Spleen (tissue), 11 donors: ENCODE measurements at regions not wholly inside any gene's neighbourhood (a gene's known extent, or its start where the extent isn't known, plus 50 kb on each side); places are given as distances from the start of the nearest gene placed in this dataset.

Source experiments
- DNase-seq: peaks from one replicate; pipeline ENCODE4 v3.0.0-alpha.2; 2020
- H3K27ac ChIP-seq, 8 donors: fragments of 200-600 bp; sonication (generic) in 7 of 8; 1 replicate in 4 of 8; 2 replicates in 4 of 8; pipeline versions ENCODE4 v1.5.0 to v1.8.0; 2016 to 2021; ENCODE audit warnings: inconsistent platforms in 4 of 8, mild to moderate bottlenecking in 4 of 8, moderate library complexity in 1 of 8
- H3K27me3 ChIP-seq, 7 donors: fragments of 200-600 bp; sonication (generic) in 6 of 7; replicated peaks in 1 of 7; 1 replicate in 4 of 7; 2 replicates in 3 of 7; pipeline versions ENCODE4 v1.5.0 to v1.8.0; 2016 to 2021; ENCODE audit warnings: inconsistent platforms in 3 of 7, mild to moderate bottlenecking in 1 of 7
- H3K36me3 ChIP-seq, 6 donors: fragments of 200-600 bp; sonication (generic) in 5 of 6; 1 replicate in 4 of 6; 2 replicates in 2 of 6; pipeline versions ENCODE4 v1.5.0 to v1.8.0; 2016 to 2021; ENCODE audit warnings: inconsistent platforms in 2 of 6
- H3K4me1 ChIP-seq, 6 donors: fragments of 200-600 bp; sonication (generic) in 5 of 6; 1 replicate in 3 of 6; 2 replicates in 3 of 6; pipeline versions ENCODE4 v1.5.0 to v1.8.0; 2016 to 2021; ENCODE audit warnings: inconsistent platforms in 3 of 6
- H3K4me3 ChIP-seq, 8 donors: fragments of 200-600 bp; sonication (generic) in 7 of 8; 1 replicate in 4 of 8; 2 replicates in 4 of 8; pipeline versions ENCODE4 v1.5.0 to v1.8.0; 2016 to 2021; ENCODE audit warnings: inconsistent platforms in 4 of 8, mild to moderate bottlenecking in 4 of 8, moderate library complexity in 2 of 8
- H3K9me3 ChIP-seq, 8 donors: fragments of 200-600 bp; sonication (generic) in 7 of 8; 1 replicate in 4 of 8; 2 replicates in 4 of 8; pipeline versions ENCODE4 v1.5.0 to v1.8.0; 2016 to 2021; ENCODE audit warnings: inconsistent platforms in 4 of 8
- POLR2A ChIP-seq, 3 donors: fragments of 450-650 bp; IDR thresholded peaks; one replicate each; pipeline ENCODE4 v1.5.1; 2017; ENCODE audit warnings: antibody characterized with exemption in 3 of 3, mild to moderate bottlenecking in 1 of 3
- POLR2AphosphoS5 ChIP-seq, 3 donors: sonication (generic); formaldehyde crosslinking; IDR thresholded peaks; one replicate each; pipeline ENCODE4 v1.5.1; 2017; ENCODE audit warnings: antibody characterized with exemption in 3 of 3
- whole genome bisulfite sequencing, 5 donors: extraction: QIAGEN DNeasy Blood & Tissue Kit in 3 of 5; methylation state at CpG; one replicate each; pipeline versions ENCODE4 v1.1.5 to v1.1.7; 2013 to 2018; 5-methylcytosine and 5-hydroxymethylcytosine counted together
- intact Hi-C: fragments of 100-400 bp; cut with DNase I; formaldehyde crosslinking; loops from one replicate; pipeline ENCODE4 v1.15.0; 2023; ENCODE audit warnings: low total_unique reads
- TF ChIP-seq, protein P1 (sequence below), 11 experiments: fragments of 200-600 bp in 7 of 11; fragments of 450-650 bp in 4 of 11; sonication (generic) in 4 of 11; IDR thresholded peaks in 8 of 11; conservative IDR thresholded peaks in 3 of 11; 1 replicate in 7 of 11; 2 replicates in 4 of 11; pipeline versions ENCODE4 v1.4.0 to v1.8.0; 2016 to 2021; ENCODE audit warnings: antibody characterized with exemption in 11 of 11, inconsistent platforms in 4 of 11, mild to moderate bottlenecking in 1 of 11
- donor health status: healthy with polysubstance abuse.
- donor health status: DM: no; HTN: no; CAD: no; lungs with moderate emphysema.
- donor health status: DM: no; HTN: no; CAD: no.
- donor health status: Bipolar disorder and iron deficiency.
- donor health status: healthy.
- donor health status: DM: no; HTN: no; CAD: no.
- donor health status: DM: yes; HTN: yes; CAD: no.

- 75 to 91% (median 85%) methylated on average over 4 of the region's 4 CpGs for WGBS, 5 donors
- no peaks in the 10 kb centered on the region for H3K4me1 ChIP-seq
- DNase-seq: no peak
- peaks cover 0 to 14% (median 1%) of the 10 kb centered on the region in 8 donors for H3K9me3 ChIP-seq
- TF ChIP-seq POLR2AphosphoS5 (IDR thresholded peaks at IDR 0.05): no peak
- TF ChIP-seq, protein P1, sequence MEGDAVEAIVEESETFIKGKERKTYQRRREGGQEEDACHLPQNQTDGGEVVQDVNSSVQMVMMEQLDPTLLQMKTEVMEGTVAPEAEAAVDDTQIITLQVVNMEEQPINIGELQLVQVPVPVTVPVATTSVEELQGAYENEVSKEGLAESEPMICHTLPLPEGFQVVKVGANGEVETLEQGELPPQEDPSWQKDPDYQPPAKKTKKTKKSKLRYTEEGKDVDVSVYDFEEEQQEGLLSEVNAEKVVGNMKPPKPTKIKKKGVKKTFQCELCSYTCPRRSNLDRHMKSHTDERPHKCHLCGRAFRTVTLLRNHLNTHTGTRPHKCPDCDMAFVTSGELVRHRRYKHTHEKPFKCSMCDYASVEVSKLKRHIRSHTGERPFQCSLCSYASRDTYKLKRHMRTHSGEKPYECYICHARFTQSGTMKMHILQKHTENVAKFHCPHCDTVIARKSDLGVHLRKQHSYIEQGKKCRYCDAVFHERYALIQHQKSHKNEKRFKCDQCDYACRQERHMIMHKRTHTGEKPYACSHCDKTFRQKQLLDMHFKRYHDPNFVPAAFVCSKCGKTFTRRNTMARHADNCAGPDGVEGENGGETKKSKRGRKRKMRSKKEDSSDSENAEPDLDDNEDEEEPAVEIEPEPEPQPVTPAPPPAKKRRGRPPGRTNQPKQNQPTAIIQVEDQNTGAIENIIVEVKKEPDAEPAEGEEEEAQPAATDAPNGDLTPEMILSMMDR (IDR thresholded peaks at IDR 0.05 in 8 of 11, conservative IDR thresholded peaks at IDR 0.05 in 3 of 11): no peak
- no peak for TF ChIP-seq POLR2A (IDR thresholded peaks at IDR 0.05)
- intact Hi-C loops: no loop called here
- no peak overlapping the region for H3K4me3 ChIP-seq
- no peaks in the 10 kb centered on the region for H3K36me3 ChIP-seq
- no peak overlapping the region for H3K27ac ChIP-seq
- H3K27me3 ChIP-seq: no peaks in the 10 kb centered on the region
These were observed 61.4 kb upstream of the COL8A1 start for GRCh38 chr3:99576904-99577559.

- Histone ChIP-seq H3K27me3 (no peaks in the 10 kb centered on the region), H3K4me3 (no peak overlapping the region), H3K27ac (no peak overlapping the region), H3K36me3 (no peaks in the 10 kb centered on the region), H3K4me1 (no peaks in the 10 kb centered on the region), H3K9me3 (peaks cover 0 to 14% (median 1%) of the 10 kb centered on the region in 8 donors)
- no peak for DNase-seq
- TF ChIP-seq, protein P1 (IDR thresholded peaks at IDR 0.05 in 8 of 11, conservative IDR thresholded peaks at IDR 0.05 in 3 of 11): no peak
- no peak for TF ChIP-seq POLR2A (IDR thresholded peaks at IDR 0.05)
- TF ChIP-seq POLR2AphosphoS5 (IDR thresholded peaks at IDR 0.05): no peak
- intact Hi-C loops: no loop called here
- 79 to 95% (median 86%) methylated on average over 2 of the region's 2 CpGs for WGBS, 5 donors
These were observed 62.7 kb upstream of the COL8A1 start for GRCh38 chr3:99575683-99576082.

DNA sequence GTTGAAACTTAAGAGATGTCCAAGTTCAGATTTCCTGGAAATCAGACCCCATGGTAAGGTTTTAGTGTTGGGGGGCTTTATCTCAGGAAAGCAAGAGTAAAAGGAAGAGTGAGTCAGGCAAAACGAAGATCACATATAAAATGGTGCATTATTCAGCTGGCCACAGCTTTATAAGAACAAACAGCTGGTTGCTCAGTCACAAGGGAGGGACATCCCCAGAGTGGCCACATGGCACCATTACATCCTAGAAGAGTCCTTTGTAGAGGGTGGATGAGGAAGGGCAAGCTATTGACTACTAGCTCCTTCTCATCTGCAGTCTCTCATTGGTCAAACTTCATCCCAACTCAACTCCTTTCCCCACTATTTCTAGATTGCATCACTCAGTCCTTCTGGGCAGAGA lies 68.3 kb upstream of the COL8A1 start:
- Histone ChIP-seq H3K36me3 (no peaks in the 10 kb centered on the region), H3K9me3 (peaks cover 0 to 14% (median 1%) of the 10 kb centered on the region in 8 donors), H3K4me3 (no peak overlapping the region), H3K4me1 (no peaks in the 10 kb centered on the region), H3K27me3 (no peaks in the 10 kb centered on the region), H3K27ac (no peak overlapping the region)
- WGBS, 5 donors: 20 to 44% (median 25%) methylated on average over 1 of the region's 1 CpG
- DNase-seq: no peak
- TF ChIP-seq, protein P1 (IDR thresholded peaks at IDR 0.05 in 8 of 11, conservative IDR thresholded peaks at IDR 0.05 in 3 of 11): no peak
- no peak for TF ChIP-seq POLR2AphosphoS5 (IDR thresholded peaks at IDR 0.05)
- no peak for TF ChIP-seq POLR2A (IDR thresholded peaks at IDR 0.05)
- intact Hi-C loops: no loop called here

GRCh38 chr3:99568663-99569335 lies 69.6 kb upstream of the COL8A1 start:
- TF ChIP-seq POLR2AphosphoS5 (IDR thresholded peaks at IDR 0.05) (no peak), POLR2A (IDR thresholded peaks at IDR 0.05) (no peak)
- TF ChIP-seq, protein P1 (IDR thresholded peaks at IDR 0.05 in 8 of 11, conservative IDR thresholded peaks at IDR 0.05 in 3 of 11): no peak
- Histone ChIP-seq H3K36me3 (no peaks in the 10 kb centered on the region), H3K9me3 (peaks cover 0 to 10% (median 0%) of the 10 kb centered on the region in 8 donors), H3K27me3 (no peaks in the 10 kb centered on the region), H3K4me1 (no peaks in the 10 kb centered on the region), H3K27ac (no peak overlapping the region), H3K4me3 (no peak overlapping the region)
- no peak for DNase-seq
- intact Hi-C loops: no loop called here
- 62 to 82% (median 75%) methylated on average over 1 of the region's 1 CpG for WGBS, 5 donors
